ENCODE measurements at regions not wholly inside any gene's neighbourhood (a gene's known extent, or its start where the extent isn't known, plus 50 kb on each side); places are given as distances from the start of the nearest gene placed in this dataset.

- TF ChIP-seq POLR2A (IDR thresholded peaks at IDR 0.05; ENCODE audit: low read length) = no peak
- TF ChIP-seq GATA1 (IDR thresholded peaks at IDR 0.05; ENCODE audit: low read depth, low read length) = no peak
Observed at GRCh38 chr18:76169733-76170132, 325.3 kb downstream of the ZNF516 start.
